Kidney (tissue), 13 donors: ENCODE measurements at regions not wholly inside any gene's neighbourhood (a gene's known extent, or its start where the extent isn't known, plus 50 kb on each side); places are given as distances from the start of the nearest gene placed in this dataset.

Experiments
- DNase-seq, 5 donors: peaks; one replicate each; pipeline ENCODE4 v3.0.0-alpha.2; 2013 to 2020
- FAIRE-seq: peaks from 2 replicates; lab custom pipeline; 2012; peaks lifted over from hg19 to GRCh38; lab: Jason Lieb, UNC
- H3K27ac ChIP-seq, 2 donors: one replicate each; pipeline ENCODE4 v1.7.0; 2013; ENCODE audit warnings: low read depth in 2 of 2, low read length in 2 of 2, inconsistent platforms in 1 of 2
- H3K27me3 ChIP-seq: one replicate; pipeline ENCODE4 v1.7.1; 2013; ENCODE audit warnings: low read length, inconsistent platforms; ENCODE audit not compliant: control insufficient read depth, insufficient read depth
- H3K36me3 ChIP-seq, 3 donors: one replicate each; pipeline versions ENCODE4 v1.7.0 to v1.7.1; 2013; ENCODE audit warnings: low read length in 3 of 3, control low read depth in 1 of 3, inconsistent platforms in 1 of 3; ENCODE audit not compliant: insufficient read depth in 3 of 3, control insufficient read depth in 2 of 3
- H3K4me1 ChIP-seq, 3 donors: one replicate each; pipeline versions ENCODE4 v1.7.0 to v1.7.1; 2013; ENCODE audit warnings: low read length in 3 of 3, inconsistent platforms in 1 of 3, low read depth in 1 of 3; ENCODE audit not compliant: control insufficient read depth in 2 of 3, insufficient read depth in 2 of 3
- H3K4me3 ChIP-seq, 3 donors: one replicate each; pipeline versions ENCODE4 v1.7.0 to v1.8.1; 2013; ENCODE audit warnings: low read length in 3 of 3, control low read depth in 1 of 3, inconsistent platforms in 1 of 3
- H3K9ac ChIP-seq, 3 donors: one replicate each; pipeline versions ENCODE4 v1.7.0 to v1.7.1; 2013; ENCODE audit warnings: low read length in 3 of 3, control low read depth in 1 of 3, inconsistent platforms in 1 of 3
- H3K9me3 ChIP-seq, 3 donors: one replicate each; pipeline versions ENCODE4 v1.7.0 to v1.7.1; 2013; ENCODE audit warnings: low read length in 3 of 3, control low read depth in 1 of 3, inconsistent platforms in 1 of 3; ENCODE audit not compliant: control insufficient read depth in 2 of 3, insufficient read depth in 1 of 3
- intact Hi-C: fragments of 100-400 bp; cut with DNase I; formaldehyde crosslinking; loops from one replicate; pipeline ENCODE4 v1.11.1; 2022
- TF ChIP-seq, protein P1 (sequence below): IDR thresholded peaks from 3 replicates; pipeline ENCODE4 v1.5.1; 2012; ENCODE audit warnings: mild to moderate bottlenecking, moderate library complexity, borderline replicate concordance; ENCODE audit not compliant: insufficient read depth; ENCODE audit errors: extremely low read depth
- donor health status: control.
- donor health status: control.
- donor health status: control.
- donor health status: control.
- donor health status: control.
- donor health status: DM: yes; HTN: yes; CAD: no.
- donor health status: Normal renal cell carcinoma (clear cell type).

DNA sequence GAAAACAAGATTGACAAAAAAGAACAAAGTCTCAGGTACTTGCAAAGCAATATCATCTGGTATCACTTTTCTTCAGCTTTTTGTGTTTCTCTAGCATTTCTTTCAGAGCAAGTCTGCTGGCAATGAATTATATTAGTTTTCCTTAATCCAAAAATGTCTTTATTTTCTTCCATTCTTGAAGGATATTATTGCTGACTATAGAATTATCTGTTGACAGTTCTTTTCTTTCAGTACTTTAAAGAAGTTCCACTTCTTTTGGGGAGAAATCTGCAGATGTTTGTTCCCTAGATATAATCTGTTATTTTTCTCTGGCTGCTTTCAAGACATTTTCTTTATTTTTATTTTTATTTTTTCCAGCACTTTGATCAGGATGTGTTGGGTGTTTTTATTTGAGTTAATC lies 161.8 kb upstream of the SPRED2 start:
- H3K4me1 ChIP-seq, result no peaks in the 10 kb centered on the region
- TF ChIP-seq, protein P1, sequence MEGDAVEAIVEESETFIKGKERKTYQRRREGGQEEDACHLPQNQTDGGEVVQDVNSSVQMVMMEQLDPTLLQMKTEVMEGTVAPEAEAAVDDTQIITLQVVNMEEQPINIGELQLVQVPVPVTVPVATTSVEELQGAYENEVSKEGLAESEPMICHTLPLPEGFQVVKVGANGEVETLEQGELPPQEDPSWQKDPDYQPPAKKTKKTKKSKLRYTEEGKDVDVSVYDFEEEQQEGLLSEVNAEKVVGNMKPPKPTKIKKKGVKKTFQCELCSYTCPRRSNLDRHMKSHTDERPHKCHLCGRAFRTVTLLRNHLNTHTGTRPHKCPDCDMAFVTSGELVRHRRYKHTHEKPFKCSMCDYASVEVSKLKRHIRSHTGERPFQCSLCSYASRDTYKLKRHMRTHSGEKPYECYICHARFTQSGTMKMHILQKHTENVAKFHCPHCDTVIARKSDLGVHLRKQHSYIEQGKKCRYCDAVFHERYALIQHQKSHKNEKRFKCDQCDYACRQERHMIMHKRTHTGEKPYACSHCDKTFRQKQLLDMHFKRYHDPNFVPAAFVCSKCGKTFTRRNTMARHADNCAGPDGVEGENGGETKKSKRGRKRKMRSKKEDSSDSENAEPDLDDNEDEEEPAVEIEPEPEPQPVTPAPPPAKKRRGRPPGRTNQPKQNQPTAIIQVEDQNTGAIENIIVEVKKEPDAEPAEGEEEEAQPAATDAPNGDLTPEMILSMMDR, result no peak
- intact Hi-C loops, result no loop called here
- no peaks in the 10 kb centered on the region for H3K36me3 ChIP-seq
- H3K4me3 ChIP-seq, result no peak overlapping the region
- no peak overlapping the region for H3K9ac ChIP-seq
- FAIRE-seq (no peak), DNase-seq (no peak)
- no peaks in the 10 kb centered on the region for H3K9me3 ChIP-seq
- H3K27ac ChIP-seq, result no peak overlapping the region
- no peaks in the 10 kb centered on the region for H3K27me3 ChIP-seq

DNA sequence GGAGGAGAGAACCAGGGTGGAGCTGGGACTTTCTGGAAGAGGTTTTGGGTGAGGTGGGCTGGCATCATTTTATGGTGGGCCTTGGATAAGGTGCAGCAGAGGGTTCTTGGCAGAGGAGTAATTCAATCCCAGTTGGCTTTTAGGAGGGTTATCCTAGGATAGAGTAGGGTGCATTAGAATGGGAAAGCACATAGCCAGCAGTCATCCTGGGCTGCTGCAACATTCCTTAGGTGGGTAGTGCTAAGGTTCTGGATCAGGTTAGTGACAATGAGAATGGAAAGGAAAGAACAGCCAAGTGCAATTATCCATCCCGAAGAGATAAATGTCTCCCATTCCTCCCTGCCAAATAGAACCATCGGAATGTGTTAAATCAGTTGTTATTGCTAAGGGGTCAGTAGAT lies 157.3 kb upstream of the SPRED2 start:
- no peaks in the 10 kb centered on the region for H3K9me3 ChIP-seq
- H3K4me1 ChIP-seq, result no peaks in the 10 kb centered on the region
- no peaks in the 10 kb centered on the region for H3K36me3 ChIP-seq
- FAIRE-seq, result no peak
- intact Hi-C loops, result no loop called here
- DNase-seq, result no peak
- H3K27ac ChIP-seq, result no peak overlapping the region
- H3K4me3 ChIP-seq, result no peak overlapping the region
- TF ChIP-seq, protein P1, result no peak
- H3K27me3 ChIP-seq, result no peaks in the 10 kb centered on the region
- no peak overlapping the region for H3K9ac ChIP-seq

DNA sequence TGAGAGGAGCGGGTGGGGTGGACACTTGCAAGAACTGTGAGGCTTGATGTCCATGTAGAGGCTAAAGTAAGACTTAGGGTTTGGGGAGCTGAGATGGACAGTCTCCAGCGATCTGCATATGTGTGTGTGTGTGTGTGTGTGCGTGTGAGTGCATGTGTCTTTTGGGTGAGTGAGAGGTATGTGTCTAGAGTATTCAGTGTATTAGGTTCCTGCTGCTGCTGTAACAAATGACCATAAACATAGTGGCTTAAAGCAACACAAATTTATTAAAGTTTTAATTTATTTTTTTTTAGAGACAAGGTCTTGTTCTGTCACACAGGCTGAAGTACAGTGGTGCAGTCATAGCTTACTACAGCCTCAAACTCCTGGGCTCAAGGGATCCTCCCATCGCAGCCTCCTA lies 155.4 kb upstream of the SPRED2 start:
- Histone ChIP-seq H3K27me3 (no peaks in the 10 kb centered on the region), H3K27ac (no peak overlapping the region), H3K36me3 (no peaks in the 10 kb centered on the region), H3K9me3 (no peaks in the 10 kb centered on the region), H3K4me1 (no peaks in the 10 kb centered on the region), H3K9ac (no peak overlapping the region), H3K4me3 (no peak overlapping the region)
- intact Hi-C loops, result no loop called here
- TF ChIP-seq, protein P1, result no peak
- no peak for DNase-seq
- FAIRE-seq, result no peak

DNA sequence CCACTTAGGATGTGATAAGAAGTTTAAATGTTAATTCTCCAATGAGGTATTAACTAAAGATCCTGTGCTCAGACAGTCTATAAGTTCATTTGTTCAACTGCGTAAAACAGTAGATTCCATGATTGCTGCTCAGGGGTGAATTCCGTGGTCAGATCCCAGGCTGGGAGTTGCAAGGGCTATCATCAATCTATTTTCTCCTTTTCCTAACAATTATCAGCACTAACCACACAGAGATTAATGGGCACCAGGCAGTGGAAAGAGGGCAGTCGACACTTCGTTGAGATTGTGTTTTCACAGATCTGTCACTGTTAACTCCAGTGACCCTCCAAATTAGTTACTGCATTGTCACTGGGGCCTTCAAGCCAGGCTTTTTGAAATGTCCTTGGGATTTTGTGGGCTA lies 154.1 kb upstream of the SPRED2 start:
- TF ChIP-seq, protein P1, result no peak

More for the DNA sequence above, 154.1 kb upstream of the SPRED2 start:
- Histone ChIP-seq H3K9me3 (no peaks in the 10 kb centered on the region), H3K4me3 (no peak overlapping the region), H3K4me1 (no peaks in the 10 kb centered on the region), H3K36me3 (no peaks in the 10 kb centered on the region), H3K9ac (no peak overlapping the region), H3K27me3 (no peaks in the 10 kb centered on the region), H3K27ac (no peak overlapping the region)
- DNase-seq (no peak), FAIRE-seq (no peak)
- intact Hi-C loops, result no loop called here
